ENCODE measurements at regions not wholly inside any gene's neighbourhood (a gene's known extent, or its start where the extent isn't known, plus 50 kb on each side); places are given as distances from the start of the nearest gene placed in this dataset.

DNA sequence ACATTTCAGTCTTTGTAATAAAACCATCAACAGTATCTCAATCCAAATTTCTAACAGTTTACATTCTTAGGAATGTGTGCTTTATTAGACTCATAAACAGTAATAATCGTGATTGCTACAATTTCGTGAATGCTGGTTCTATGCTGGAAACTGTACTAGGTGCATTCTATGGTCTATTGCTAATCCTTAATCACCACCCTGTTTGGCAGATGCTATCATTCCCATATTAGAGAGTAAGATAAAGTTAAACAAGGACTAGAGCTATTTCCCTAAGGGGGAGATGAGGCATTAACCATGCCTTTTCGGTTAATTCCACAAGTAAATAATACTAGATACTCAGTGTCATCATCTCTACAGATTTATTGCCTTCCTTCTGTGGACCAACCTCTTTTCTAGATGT is 244.0 kb downstream of the PAX3 start:
- TF ChIP-seq, protein P1, sequence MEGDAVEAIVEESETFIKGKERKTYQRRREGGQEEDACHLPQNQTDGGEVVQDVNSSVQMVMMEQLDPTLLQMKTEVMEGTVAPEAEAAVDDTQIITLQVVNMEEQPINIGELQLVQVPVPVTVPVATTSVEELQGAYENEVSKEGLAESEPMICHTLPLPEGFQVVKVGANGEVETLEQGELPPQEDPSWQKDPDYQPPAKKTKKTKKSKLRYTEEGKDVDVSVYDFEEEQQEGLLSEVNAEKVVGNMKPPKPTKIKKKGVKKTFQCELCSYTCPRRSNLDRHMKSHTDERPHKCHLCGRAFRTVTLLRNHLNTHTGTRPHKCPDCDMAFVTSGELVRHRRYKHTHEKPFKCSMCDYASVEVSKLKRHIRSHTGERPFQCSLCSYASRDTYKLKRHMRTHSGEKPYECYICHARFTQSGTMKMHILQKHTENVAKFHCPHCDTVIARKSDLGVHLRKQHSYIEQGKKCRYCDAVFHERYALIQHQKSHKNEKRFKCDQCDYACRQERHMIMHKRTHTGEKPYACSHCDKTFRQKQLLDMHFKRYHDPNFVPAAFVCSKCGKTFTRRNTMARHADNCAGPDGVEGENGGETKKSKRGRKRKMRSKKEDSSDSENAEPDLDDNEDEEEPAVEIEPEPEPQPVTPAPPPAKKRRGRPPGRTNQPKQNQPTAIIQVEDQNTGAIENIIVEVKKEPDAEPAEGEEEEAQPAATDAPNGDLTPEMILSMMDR (IDR thresholded peaks at IDR 0.05): no peak
- TF ChIP-seq POLR2AphosphoS5 (IDR thresholded peaks at IDR 0.05) (no peak), POLR2A (IDR thresholded peaks at IDR 0.05) (no peak)
